Stomach (tissue), 4 donors: ENCODE measurements at regions not wholly inside any gene's neighbourhood (a gene's known extent, or its start where the extent isn't known, plus 50 kb on each side); places are given as distances from the start of the nearest gene placed in this dataset.

Experiments
- EP300 ChIP-seq: sonication (generic); formaldehyde crosslinking; IDR thresholded peaks from one replicate; pipeline ENCODE4 v1.6.1; 2017; ENCODE audit warnings: antibody characterized with exemption
- POLR2A ChIP-seq, 4 donors: fragments of 450-650 bp; IDR thresholded peaks; one replicate each; pipeline ENCODE4 v1.6.1; 2016; ENCODE audit warnings: antibody characterized with exemption in 4 of 4, control low read depth in 2 of 4, mild to moderate bottlenecking in 1 of 4, moderate library complexity in 1 of 4
- POLR2AphosphoS5 ChIP-seq, 3 donors: sonication (generic); formaldehyde crosslinking; IDR thresholded peaks; one replicate each; pipeline ENCODE4 v1.6.1; 2016; ENCODE audit warnings: antibody characterized with exemption in 3 of 3
- TF ChIP-seq, protein P1 (sequence below), 7 experiments: fragments of 450-650 bp in 4 of 7; fragments of 200-600 bp in 3 of 7; sonication (generic) in 3 of 7; IDR thresholded peaks; one replicate each; pipeline ENCODE4 v1.5.1; 2016 to 2019; ENCODE audit warnings: antibody characterized with exemption in 7 of 7, control low read depth in 2 of 7, mild to moderate bottlenecking in 1 of 7

GRCh38 chr16:50970281-50970680, 180.8 kb downstream of the SALL1 start:
- TF ChIP-seq EP300 (no peak), POLR2A (IDR thresholded peaks at IDR 0.05) (no peak), POLR2AphosphoS5 (IDR thresholded peaks at IDR 0.05) (no peak)
- TF ChIP-seq, protein P1, sequence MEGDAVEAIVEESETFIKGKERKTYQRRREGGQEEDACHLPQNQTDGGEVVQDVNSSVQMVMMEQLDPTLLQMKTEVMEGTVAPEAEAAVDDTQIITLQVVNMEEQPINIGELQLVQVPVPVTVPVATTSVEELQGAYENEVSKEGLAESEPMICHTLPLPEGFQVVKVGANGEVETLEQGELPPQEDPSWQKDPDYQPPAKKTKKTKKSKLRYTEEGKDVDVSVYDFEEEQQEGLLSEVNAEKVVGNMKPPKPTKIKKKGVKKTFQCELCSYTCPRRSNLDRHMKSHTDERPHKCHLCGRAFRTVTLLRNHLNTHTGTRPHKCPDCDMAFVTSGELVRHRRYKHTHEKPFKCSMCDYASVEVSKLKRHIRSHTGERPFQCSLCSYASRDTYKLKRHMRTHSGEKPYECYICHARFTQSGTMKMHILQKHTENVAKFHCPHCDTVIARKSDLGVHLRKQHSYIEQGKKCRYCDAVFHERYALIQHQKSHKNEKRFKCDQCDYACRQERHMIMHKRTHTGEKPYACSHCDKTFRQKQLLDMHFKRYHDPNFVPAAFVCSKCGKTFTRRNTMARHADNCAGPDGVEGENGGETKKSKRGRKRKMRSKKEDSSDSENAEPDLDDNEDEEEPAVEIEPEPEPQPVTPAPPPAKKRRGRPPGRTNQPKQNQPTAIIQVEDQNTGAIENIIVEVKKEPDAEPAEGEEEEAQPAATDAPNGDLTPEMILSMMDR (IDR thresholded peaks at IDR 0.05), result no peak
